Gastrocnemius medialis (tissue), 4 donors: ENCODE measurements at regions not wholly inside any gene's neighbourhood (a gene's known extent, or its start where the extent isn't known, plus 50 kb on each side); places are given as distances from the start of the nearest gene placed in this dataset.

ENCODE experiments used
- ATAC-seq, 2 donors: fragments of 150-250 bp; one replicate each; pipeline ENCODE4 v1.9.1; 2016
- DNase-seq, 2 donors: peaks; one replicate each; pipeline ENCODE4 v3.0.0-alpha.2; 2019
- H3K27ac ChIP-seq, 4 donors: fragments of 200-600 bp; sonication (generic); 1 replicate in 1 of 4; 2 replicates in 3 of 4; pipeline ENCODE4 v1.5.1; 2016 to 2018; ENCODE audit warnings: mild to moderate bottlenecking in 2 of 4, moderate library complexity in 1 of 4
- H3K27me3 ChIP-seq, 3 donors: fragments of 200-600 bp; sonication (generic) in 2 of 3; 1 replicate in 1 of 3; 2 replicates in 2 of 3; pipeline versions ENCODE4 v1.5.1 to v1.6.0; 2016 to 2019; ENCODE audit warnings: mild to moderate bottlenecking in 1 of 3, moderate library complexity in 1 of 3
- H3K36me3 ChIP-seq, 2 donors: fragments of 200-600 bp; sonication (generic) in 1 of 2; one replicate each; pipeline ENCODE4 v1.5.1; 2017 to 2018
- H3K4me1 ChIP-seq, 2 donors: fragments of 200-600 bp; sonication (generic) in 1 of 2; one replicate each; pipeline ENCODE4 v1.5.1; 2016 to 2017; ENCODE audit warnings: mild to moderate bottlenecking in 2 of 2
- H3K4me3 ChIP-seq, 4 donors: fragments of 200-600 bp; sonication (generic) in 3 of 4; 1 replicate in 1 of 4; 2 replicates in 3 of 4; pipeline ENCODE4 v1.5.1; 2016 to 2019; ENCODE audit warnings: mild to moderate bottlenecking in 2 of 4
- H3K9me3 ChIP-seq, 3 donors: fragments of 200-600 bp; sonication (generic) in 2 of 3; 1 replicate in 1 of 3; 2 replicates in 2 of 3; pipeline ENCODE4 v1.5.1; 2016 to 2019
- CTCF ChIP-seq, 5 experiments: fragments of 450-650 bp in 3 of 5; fragments of 200-600 bp in 2 of 5; sonication (generic) in 2 of 5; IDR thresholded peaks in 4 of 5; conservative IDR thresholded peaks in 1 of 5; 1 replicate in 4 of 5; 2 replicates in 1 of 5; pipeline ENCODE4 v1.5.1; 2016 to 2019; ENCODE audit warnings: antibody characterized with exemption in 5 of 5, mild to moderate bottlenecking in 3 of 5, moderate library complexity in 3 of 5
- POLR2A ChIP-seq, 2 donors: fragments of 450-650 bp; IDR thresholded peaks; one replicate each; pipeline ENCODE4 v1.6.1; 2017; ENCODE audit warnings: antibody characterized with exemption in 2 of 2, mild to moderate bottlenecking in 2 of 2, moderate library complexity in 2 of 2
- in situ Hi-C, 4 donors: fragments of 200-750 bp; cut with MboI; loops; one replicate each; pipeline versions ENCODE4 v1.15.0 to v1.8.0; 2017; ENCODE audit warnings: low sequenced_read_pairs in 4 of 4
- intact Hi-C: fragments of 100-400 bp; cut with DNase I; formaldehyde crosslinking; loops from one replicate; pipeline ENCODE4 v1.15.1; 2023; ENCODE audit warnings: low total_unique reads

- intact Hi-C loops, result no loop called here
- no peak for TF ChIP-seq CTCF (IDR thresholded peaks at IDR 0.05 in 4 of 5, conservative IDR thresholded peaks at IDR 0.05 in 1 of 5)
- TF ChIP-seq POLR2A (IDR thresholded peaks at IDR 0.05), result no peak
- ATAC-seq, result no peak
Observed at GRCh38 chr14:54039311-54039710, 82.7 kb upstream of the BMP4 start.

GRCh38 chr14:54040846-54041245 is 84.2 kb upstream of the BMP4 start:
- Histone ChIP-seq H3K9me3 (no peaks in the 10 kb centered on the region), H3K36me3 (no peaks in the 10 kb centered on the region), H3K27me3 (no peaks in the 10 kb centered on the region), H3K27ac (no peak overlapping the region), H3K4me3 (no peak overlapping the region), H3K4me1 (no peaks in the 10 kb centered on the region)
- ATAC-seq, result no peak
- in situ Hi-C loops, result no loop called here
- DNase-seq, result no peak
- intact Hi-C loops, result no loop called here
- TF ChIP-seq CTCF (IDR thresholded peaks at IDR 0.05 in 4 of 5, conservative IDR thresholded peaks at IDR 0.05 in 1 of 5), result no peak
- no peak for TF ChIP-seq POLR2A (IDR thresholded peaks at IDR 0.05)

More at GRCh38 chr14:54039311-54039710, 82.7 kb upstream of the BMP4 start:
- no peak overlapping the region for H3K4me3 ChIP-seq
- H3K4me1 ChIP-seq, result no peaks in the 10 kb centered on the region
- DNase-seq, result no peak
- H3K9me3 ChIP-seq, result no peaks in the 10 kb centered on the region
- in situ Hi-C loops, result no loop called here
- no peaks in the 10 kb centered on the region for H3K36me3 ChIP-seq
- H3K27ac ChIP-seq, result no peak overlapping the region
- no peaks in the 10 kb centered on the region for H3K27me3 ChIP-seq

GRCh38 chr14:54046250-54046649 is 89.6 kb upstream of the BMP4 start:
- ATAC-seq (no peak), DNase-seq (no peak)
- no peaks in the 10 kb centered on the region for H3K36me3 ChIP-seq
- H3K4me3 ChIP-seq, result no peak overlapping the region
- no peaks in the 10 kb centered on the region for H3K9me3 ChIP-seq
- no peak for TF ChIP-seq CTCF (IDR thresholded peaks at IDR 0.05 in 4 of 5, conservative IDR thresholded peaks at IDR 0.05 in 1 of 5)
- intact Hi-C loops (no loop called here), in situ Hi-C loops (no loop called here)
- no peak overlapping the region for H3K27ac ChIP-seq
- no peaks in the 10 kb centered on the region for H3K27me3 ChIP-seq
- H3K4me1 ChIP-seq, result no peaks in the 10 kb centered on the region

GRCh38 chr14:54047645-54048308 is 91.2 kb upstream of the BMP4 start:
- H3K27ac ChIP-seq, result no peak overlapping the region
- in situ Hi-C loops (no loop called here), intact Hi-C loops (no loop called here)
- H3K4me3 ChIP-seq, result no peak overlapping the region
- TF ChIP-seq CTCF (IDR thresholded peaks at IDR 0.05 in 4 of 5, conservative IDR thresholded peaks at IDR 0.05 in 1 of 5) (no peak), POLR2A (IDR thresholded peaks at IDR 0.05) (no peak)
- H3K4me1 ChIP-seq, result no peaks in the 10 kb centered on the region
- ATAC-seq, result no peak
- no peaks in the 10 kb centered on the region for H3K27me3 ChIP-seq
- no peak for DNase-seq
- H3K9me3 ChIP-seq, result no peaks in the 10 kb centered on the region
- H3K36me3 ChIP-seq, result no peaks in the 10 kb centered on the region

- DNase-seq, result no peak
- in situ Hi-C loops (no loop called here), intact Hi-C loops (no loop called here)
- no peaks in the 10 kb centered on the region for H3K27me3 ChIP-seq
- no peak overlapping the region for H3K4me3 ChIP-seq
- H3K36me3 ChIP-seq, result no peaks in the 10 kb centered on the region
- H3K4me1 ChIP-seq, result no peaks in the 10 kb centered on the region
- H3K9me3 ChIP-seq, result no peaks in the 10 kb centered on the region
- no peak for TF ChIP-seq POLR2A (IDR thresholded peaks at IDR 0.05)
- H3K27ac ChIP-seq, result no peak overlapping the region
- no peak for ATAC-seq
Observed at GRCh38 chr14:54048311-54048710, 91.7 kb upstream of the BMP4 start.
